ENCODE measurements at regions not wholly inside any gene's neighbourhood (a gene's known extent, or its start where the extent isn't known, plus 50 kb on each side); places are given as distances from the start of the nearest gene placed in this dataset.

DNA sequence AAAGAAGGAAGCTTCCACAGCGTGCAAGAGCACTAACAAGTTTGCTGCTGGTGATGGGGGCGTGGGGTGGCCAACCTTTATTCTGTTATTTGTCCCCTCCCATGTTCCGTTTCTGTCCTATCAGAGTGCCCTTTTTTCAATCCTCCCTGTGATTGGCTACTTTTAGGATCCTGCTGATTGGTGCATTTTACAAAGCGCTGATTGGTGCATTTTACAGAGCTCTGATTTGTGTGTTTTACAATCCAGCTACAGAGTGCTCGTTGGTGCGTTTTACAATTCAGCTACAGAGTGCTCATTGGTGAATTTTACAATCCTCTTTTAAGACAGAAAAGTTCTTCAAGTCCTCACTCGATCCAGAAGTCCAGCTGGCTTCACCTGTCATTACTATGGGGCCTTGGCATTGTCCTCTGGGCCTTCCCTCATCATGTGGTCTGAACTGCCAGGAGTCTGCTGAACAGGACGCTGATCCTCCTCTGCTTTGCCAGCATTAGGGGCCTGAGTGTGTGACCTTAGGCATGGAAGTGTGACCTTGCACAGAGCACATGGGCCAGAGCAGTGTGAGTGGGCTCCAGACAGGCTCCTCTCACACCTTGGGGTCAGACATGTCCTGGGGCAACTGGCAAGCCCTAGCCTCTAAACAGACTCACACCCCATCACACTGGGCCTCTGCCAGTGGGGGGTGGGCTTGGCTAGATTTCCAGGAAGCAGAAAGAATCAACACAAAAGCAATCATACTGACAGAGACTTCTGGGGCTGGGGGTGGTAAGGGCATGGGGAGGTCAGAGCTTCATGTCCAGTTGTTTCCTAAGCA, 167.4 kb downstream of the PTPN20 start:
- DNase-seq, result no peak

DNA sequence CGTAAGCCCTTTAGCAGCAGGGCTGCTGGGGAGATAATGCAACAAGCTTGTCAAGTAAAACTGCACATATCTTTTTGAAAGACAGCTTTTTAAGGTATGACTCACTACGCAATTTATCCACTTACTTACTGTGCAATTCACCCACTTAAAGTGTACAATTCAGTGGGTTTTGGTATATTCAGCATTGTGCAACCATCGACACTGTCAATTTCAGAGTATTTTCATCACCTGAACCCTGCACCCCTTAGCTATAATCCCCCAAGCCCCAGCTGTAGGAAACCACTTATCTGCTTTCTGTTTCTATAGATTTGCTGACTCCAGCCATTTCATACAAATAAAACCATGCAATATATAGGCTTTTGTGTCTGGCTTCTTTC, 168.0 kb downstream of the PTPN20 start:
- no peak for DNase-seq

DNA sequence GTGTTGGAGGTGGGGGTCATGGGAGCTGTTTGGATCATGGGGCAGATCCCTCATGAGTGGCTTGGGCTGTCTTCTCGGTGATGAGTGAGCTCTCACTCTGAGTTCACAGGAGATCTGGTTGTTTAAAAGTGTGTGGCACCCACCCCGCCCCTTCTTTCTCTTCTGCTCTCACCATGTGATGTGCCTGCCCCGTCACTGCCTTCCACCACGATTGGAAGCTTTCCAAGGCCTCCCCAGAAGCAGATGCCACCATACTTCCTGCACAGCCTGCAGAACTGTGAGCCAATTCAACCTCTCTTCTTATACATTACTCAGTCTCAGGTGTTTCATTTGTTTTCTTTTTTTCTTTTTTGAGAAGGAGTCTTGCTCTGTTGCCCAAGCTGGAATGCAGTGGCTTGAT, 170.0 kb downstream of the PTPN20 start:
- DNase-seq, result no peak

DNA sequence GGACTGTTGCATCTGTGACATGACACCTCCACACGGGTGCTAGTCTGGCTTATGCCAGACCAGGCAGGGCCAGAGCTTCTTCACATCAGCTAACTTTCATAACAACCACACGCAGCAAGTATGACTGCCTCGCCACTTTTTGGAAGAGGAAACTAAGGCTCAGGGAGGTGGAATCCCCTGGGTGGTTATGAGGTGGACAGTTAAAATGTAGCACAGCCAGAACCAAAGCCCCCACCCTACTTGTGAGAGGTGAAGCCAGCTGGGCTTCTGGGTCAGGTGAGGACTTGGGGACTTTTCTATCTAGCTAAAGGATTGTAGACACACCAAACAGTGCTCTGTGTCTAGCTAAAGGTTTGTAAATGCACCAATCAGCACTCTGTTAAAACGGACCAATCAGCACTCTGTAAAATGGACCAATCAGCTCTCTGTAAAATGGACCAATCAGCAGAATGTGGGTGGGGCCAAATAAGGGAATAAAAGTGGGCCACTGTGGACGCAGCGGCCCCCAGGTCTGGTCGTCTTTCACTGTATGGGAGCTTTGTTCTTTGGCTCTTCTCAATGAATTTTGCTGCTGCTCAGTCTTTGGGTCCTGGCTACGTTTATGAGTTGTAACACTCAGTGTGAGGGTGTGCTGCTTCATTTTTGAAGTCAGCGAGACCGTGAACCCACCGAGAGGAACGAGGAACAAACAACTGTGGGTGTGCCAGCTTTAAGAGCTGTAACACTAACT, 171.0 kb downstream of the PTPN20 start:
- DNase-seq, result no peak

DNA sequence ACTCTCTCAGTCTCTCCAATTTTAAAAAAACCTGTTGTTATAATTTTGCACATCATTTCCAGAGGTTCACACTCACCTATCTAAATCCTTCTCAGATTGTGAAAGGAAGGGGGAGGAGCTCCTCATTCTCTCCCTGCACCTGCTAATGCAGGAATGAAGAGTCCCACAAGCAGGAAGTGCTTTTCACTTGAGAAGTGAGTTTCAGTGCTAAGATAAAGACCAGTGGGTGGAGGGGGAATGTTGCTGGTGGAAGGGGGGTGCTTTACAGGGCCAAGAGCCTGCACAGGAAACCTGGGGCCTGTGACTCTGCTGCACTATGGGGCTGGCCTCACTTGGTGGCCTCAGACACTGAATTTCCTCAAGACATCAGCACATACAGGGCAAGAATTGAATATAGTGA, 176.4 kb downstream of the PTPN20 start:
- DNase-seq, result no peak

DNA sequence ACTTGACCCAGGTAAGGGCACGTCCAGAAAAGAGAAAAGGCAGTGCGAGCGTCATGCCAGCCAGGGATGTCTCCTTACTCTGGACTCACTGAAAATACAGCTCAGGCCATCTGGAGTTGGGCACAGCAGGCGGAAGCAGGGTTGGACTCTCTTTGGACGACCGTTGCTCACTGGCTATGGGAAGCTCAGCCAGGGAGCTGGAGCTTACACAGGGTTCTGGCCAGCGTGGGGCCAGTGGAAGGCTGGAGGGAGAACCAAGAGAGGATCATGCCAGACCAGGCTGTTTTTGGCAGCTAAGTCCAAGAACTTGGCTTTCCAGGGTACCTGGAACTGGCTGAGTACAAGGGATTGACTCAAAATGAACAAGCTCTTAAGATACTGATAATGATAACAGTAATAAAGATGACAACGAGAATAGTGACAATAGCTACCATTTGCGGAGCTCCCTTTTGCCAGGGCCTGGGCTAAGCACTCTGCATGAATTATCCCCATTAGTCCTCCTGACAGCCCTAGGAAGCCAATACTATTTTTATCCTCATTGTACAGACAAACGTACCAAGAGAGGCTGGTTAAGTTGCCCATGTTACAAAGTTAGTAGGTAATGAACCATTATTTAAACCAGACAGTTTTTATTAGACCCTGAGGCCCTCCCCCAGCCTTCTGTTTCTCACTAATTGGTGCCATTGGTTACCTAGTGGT, 177.6 kb downstream of the PTPN20 start:
- no peak for DNase-seq

DNA sequence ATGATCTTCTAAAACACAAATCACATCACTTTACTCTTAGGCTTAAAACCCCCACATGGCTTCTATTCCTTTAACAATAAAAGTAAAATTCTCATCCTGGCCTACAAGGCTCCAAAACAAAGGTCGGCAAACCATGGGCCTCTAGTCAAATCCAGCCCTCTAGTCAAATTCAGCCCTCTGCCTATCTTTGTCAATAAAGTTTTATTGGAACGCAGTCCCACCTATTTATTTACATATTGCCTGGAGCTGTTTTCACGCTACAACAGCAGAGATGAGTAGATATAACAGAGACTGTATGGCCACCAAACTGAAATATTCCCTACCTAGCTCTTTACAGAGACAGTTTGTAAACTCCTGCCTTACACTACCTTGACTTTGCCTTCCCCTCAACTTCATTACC, 178.8 kb downstream of the PTPN20 start:
- no peak for DNase-seq

DNA sequence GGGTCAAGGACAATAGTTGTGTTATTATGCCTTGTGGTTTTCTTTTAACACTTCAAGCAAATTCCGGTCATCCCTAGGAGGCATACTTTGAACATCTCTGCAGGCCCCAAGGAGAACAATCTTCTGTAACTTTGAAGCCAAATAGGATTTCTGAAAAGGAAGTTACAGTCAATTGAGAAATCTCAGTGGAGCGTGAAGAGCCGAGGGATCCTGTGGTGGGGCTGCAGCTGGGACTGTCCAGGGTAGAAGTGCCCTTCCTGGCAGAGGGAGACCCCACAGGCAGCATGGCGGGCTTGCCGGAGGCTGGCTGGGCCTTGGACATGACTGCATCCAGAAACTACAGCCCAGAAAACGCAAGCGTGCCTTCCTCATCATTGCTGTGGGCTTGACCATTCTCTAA, 179.7 kb downstream of the PTPN20 start:
- DNase-seq, result no peak

DNA sequence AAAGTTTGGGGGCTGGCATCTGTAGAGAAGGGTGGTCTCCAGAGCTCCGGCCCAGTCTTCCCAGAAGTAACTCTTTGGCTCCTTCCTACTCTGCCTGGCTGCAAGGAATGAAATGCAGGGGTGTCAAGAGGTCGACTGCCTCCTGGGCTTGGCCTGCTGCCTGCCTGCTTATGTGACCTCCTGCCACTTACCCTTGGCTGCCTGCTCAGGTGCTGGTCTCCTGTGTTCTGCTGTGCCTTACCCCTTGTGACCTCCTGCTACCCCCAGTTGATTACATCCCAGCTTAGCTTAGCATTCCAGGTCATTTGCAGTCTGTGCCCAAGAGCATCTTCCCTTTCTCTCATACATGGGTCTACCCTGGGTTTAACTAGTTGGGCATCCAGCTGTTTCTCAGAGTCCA, 180.2 kb downstream of the PTPN20 start:
- no peak for DNase-seq

DNA sequence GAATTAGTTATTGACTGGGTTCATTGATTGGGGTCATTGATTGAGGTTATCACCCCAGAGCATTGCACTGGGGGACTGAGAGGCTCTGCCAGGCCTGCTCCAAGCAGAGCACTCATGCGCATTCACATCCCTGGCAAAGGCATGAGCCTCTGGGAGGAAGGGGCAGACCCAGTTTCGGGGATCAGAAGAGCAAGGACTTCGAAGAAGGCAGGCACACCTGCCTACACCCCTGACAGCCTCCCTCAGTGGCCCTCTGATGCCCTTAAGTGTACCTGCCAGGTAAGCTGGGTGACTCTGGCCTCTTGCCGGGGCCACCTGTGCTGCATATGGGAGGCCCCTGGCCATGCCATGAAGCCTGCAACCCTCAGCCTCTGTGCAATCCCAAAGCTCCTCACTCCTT, 181.1 kb downstream of the PTPN20 start:
- no peak for DNase-seq

DNA sequence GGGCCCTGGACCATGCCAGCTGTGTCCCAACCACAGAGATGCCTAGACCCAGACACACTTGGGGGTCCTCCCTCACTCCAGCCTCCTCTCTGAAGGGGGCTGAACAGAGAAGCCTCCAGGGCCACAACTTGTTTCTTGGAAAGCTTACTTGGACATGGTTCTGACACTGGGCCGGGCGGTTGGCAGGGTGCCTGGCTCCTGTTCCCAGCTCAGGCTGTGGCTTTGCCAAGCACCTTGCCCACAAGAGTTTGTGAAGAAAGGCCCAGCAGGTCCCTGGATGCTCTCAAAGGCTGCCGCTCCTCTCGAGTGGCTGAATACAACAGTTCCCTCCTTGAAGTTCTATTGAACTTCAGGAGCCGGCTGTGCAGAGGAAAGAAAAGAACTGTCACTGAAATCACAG, 181.6 kb downstream of the PTPN20 start:
- DNase-seq, result no peak

DNA sequence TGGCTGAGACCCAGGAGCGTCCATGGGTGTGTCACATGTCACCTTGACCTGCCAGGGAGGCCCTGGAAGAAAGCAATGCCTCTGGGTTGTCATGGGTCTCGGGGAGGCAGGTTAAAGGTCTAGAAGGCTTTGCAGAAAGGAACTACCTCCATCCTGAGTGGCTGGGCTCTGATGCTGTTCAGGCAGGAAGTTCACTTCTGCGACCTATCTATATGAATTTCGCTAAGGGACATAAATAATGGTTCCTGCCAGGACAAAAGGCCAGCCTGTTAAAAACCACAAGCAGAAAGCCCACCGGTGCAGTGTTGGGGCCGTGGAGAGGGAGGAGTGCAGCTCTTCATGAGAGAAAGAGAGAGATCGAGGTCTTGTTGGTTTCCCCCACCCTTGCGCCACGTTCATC, 182.9 kb downstream of the PTPN20 start:
- no peak for DNase-seq

DNA sequence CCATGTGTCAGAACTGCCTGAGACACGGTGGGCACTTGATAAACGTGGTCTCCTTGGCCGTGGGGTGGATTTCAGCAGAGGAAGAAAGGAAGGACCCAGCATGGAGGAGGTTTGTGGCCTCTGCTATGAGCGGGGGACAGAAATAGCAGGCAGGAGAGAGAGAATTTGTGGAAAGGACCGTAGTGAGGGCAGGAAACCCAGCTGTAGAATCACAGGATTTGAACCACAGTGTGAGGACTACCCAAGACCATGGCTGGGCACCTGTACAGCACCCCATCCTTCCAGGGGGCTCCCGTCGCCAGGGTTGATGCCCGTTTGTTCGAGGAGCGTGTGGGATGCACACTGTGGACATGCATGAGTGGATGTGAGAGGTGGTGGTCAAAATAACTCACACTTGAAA, 183.4 kb downstream of the PTPN20 start:
- DNase-seq, result no peak

DNA sequence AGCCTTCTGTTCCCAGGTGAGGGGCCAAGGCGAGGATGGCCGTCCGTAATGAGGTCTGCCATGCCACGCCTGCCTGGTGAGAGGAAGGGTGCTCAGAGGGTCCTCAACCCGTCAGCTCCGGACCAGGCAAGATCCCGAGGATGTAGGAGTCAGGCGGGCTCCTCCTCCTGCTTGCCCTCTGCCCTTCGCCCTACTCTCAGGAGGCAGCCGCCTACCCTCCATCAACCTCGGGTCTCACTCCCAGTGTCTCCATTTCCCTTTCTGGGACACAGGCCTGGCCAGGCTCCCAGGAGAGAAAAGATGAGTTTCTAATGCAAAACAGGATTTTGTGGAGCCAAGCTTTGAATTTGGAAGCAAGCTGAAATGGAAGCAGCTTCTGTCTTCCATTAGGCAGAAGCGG, 184.0 kb downstream of the PTPN20 start:
- DNase-seq, result no peak

DNA sequence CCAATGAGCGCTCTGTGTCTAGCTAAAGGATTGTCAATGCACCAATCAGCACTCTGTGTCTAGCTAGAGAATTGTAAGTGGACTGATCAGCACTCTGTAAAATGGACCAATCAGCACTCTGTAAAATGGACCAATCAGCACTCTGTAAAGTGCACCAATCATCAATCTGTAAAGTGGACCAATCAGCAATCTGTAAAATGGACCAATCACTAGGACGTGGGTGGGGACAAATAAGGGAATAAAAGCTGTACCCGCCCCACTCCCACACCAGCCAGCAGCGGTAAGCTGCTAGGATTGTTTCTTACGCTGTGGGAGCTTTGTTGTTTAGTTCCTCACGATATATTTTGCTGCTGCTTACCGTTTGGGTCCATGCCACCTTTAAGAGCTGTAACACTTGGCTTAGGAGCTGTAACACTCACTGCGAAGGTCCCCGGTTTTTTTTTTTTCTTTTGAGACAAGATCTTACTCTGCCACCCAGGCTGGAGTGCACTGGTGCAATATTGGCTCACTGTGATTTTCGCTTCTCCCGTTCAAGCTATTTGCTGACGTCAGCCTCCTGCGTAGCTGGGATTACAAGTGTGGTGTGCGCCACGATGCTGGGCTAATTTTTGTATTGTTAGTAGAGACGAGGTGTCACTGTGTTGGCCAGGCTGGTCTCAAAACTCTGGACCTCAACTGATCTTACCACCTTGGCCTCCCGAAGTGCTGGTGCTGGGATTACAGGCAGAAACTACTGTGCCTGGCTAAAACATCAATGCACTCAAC, 184.8 kb downstream of the PTPN20 start:
- no peak for DNase-seq

DNA sequence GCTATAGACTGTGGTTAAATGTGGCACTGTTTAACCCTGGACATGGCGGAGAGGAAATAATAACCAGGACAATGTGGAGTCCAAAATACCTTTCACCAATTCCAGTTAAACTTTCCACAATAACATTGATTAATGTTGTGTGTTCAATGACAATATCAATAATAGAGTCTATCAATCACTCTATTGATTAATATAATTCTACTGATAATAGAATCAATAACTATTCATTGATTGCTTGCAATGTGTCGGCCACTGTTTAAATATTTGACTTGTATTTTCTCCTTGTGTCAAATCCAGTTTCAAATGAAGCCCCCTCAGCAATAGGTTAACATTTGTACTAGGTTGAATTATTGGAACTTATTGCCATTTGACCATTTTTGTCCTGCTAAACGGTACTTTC, 187.0 kb downstream of the PTPN20 start:
- no peak for DNase-seq

DNA sequence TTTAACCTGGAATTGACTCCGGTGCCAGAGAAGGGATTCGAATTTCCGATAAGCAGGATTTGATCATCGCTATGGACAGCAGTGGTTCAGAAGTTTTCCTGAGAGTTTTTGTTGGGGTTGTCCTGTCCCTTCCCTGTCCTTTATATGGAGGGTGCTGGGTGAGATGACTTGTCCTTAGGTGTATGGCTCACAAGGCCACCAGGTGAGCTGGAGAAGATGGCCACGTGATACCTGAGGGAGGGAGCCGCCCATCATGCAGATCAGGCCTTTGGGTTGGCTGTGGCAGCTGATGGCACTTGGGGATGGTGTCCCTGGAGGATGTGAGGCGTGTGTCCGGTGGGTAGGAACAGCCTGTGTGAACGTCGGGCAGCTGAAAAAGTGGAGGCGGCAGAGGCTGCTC, 187.7 kb downstream of the PTPN20 start:
- DNase-seq, result no peak

DNA sequence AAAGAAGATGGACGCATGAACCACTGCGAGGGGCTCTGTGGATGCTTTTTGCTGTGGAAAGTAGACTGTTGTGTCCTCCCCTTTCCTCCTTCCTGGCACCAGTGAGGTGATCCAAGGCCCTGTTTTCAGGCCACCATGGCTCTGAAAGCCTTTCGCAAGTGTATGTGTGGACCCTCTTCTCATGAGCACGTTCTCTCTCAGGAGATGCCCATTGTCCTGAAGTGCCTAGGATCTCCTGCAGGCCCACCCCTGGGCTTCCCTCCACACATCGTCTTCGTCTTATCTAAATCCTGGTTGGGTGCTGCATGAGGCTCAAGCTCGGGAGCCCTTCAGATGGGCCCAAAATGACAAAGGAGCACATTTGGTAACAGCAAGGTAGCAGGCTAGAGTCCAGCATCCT, 188.2 kb downstream of the PTPN20 start:
- DNase-seq, result no peak

DNA sequence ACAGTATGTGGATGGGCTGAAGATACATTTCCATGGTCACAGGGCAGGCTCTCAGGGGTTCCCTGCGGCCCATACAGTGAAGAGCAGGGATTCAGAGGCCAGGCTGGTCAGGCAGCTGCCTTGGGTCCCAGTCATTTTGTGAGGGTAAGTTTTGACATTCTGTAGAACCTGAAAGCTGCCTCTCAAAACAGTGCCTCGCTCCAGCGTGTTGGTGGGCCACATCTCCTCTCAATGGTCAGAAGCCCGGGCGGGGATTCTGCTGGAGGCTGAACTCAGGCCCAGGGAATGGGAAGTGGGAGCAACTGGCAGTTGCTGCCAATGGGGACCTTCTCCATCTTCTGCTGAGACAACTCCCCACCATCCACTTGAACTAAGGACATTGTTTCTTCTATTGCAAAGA, 190.0 kb downstream of the PTPN20 start:
- DNase-seq, result no peak

DNA sequence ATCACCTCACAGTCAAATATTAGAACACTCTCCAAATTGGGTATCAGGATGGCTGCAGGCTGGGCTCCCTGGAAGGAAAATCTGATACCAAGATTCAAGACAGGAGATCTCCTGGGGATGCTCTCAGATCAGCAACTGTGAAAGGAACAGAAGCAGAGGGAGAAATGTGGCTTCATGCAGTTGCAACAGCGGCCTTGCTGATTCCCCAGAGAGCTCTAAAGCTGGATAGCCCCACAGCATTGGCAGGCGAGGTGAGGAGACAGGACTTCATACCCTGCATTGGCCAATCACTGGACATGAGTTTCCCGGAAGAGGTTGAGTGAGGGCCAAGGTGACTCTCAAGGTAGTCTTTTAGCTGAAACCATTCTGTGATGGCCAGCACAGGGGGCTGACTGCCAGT, 190.6 kb downstream of the PTPN20 start:
- no peak for DNase-seq

DNA sequence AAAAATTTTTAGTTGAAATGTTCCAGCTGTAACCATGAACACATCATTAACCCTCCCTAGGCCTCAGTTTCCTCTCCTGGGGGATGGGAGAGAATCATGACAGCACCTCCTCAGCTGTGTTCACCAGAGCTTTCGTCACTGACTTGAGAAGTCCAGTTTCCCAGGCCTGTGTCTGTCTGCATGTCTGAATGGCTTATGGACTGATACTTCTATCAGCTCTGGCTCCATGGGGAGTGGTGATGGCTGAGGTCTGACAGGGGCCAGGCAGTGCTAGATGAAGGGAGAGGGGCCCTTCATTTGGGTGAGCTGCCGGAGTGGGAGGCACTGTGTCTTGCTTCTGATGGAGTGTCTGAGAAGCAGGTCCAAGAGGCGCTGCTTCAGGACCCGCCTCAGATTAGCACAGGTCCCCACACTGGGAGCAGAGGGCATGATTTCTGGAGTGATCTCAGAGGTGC, 192.9 kb downstream of the PTPN20 start:
- no peak for DNase-seq

DNA sequence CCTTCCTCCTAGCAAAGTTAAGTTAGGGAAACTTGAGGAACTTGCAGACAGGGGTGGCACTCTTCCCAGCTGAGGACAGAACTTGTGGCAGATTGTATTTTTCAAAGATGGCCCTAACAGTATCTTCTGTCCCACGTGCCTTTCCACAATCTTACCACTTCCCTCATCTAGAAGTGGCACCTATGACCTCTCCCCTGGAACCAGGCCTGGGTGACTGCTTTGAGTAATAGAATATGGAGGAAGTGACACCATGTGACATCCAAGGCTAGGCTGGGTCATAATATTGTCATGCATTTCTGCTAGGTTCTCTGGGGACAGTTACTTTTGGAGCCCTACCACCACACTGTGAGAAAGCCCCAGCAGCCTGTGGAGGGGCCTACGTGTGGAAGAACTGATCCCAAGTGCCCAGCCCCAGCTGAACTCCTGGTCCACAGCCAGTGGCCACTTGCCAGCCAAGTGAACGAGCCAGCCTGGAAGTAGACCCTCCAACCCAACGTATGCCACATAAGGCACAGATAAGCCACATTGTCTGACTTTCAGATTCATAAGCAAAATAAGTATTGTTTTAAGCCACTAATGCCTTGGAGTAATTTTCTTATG, 193.7 kb downstream of the PTPN20 start:
- DNase-seq, result no peak

Measured in NCI-H2029 treated with DMSO at 0.1 percent for 48 hours (cell line).